ENCODE measurements at regions not wholly inside any gene's neighbourhood (a gene's known extent, or its start where the extent isn't known, plus 50 kb on each side); places are given as distances from the start of the nearest gene placed in this dataset.

DNA sequence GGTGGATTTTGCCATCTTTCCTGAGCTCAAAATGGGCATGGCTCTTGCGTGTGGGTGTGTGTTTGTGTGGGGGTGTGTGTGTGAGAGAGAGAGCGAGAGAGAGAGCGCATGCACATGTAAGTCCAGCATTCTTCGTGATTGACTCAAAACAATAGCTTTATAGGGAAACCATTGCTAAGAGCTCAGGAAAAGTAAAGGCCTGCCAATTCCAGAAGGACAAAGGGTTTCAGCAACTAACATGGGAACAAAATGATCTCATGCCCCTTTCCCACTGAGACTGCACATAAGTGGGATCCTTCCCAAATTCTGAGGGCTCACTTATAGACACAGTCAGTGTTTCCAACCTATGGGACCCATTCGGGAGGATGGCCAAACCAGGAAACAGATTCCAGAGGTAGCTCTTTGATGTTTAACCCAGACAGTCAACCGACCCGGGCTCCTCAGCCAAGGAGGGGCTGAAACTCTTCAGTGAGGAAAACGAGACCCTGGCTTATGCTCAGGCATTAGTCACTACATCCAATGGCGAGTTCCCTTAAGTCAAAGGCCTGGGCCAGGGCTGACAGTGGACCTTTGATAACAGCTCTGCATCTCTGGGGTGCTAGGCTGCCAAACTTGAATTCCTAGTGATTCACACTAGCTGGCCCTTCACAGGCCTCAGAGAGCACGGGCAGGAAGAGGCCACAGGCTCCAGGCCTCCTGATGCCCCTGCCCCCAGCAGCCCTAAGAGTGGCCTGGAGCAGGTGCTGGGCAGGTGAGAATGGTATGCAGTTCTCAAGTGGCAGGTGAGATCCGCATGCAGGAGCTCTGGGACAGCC is 305.0 kb upstream of the C2CD4B start:
- TF ChIP-seq, protein P1, sequence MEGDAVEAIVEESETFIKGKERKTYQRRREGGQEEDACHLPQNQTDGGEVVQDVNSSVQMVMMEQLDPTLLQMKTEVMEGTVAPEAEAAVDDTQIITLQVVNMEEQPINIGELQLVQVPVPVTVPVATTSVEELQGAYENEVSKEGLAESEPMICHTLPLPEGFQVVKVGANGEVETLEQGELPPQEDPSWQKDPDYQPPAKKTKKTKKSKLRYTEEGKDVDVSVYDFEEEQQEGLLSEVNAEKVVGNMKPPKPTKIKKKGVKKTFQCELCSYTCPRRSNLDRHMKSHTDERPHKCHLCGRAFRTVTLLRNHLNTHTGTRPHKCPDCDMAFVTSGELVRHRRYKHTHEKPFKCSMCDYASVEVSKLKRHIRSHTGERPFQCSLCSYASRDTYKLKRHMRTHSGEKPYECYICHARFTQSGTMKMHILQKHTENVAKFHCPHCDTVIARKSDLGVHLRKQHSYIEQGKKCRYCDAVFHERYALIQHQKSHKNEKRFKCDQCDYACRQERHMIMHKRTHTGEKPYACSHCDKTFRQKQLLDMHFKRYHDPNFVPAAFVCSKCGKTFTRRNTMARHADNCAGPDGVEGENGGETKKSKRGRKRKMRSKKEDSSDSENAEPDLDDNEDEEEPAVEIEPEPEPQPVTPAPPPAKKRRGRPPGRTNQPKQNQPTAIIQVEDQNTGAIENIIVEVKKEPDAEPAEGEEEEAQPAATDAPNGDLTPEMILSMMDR (IDR thresholded peaks at IDR 0.05): no peak
- TF ChIP-seq EZH2 (IDR thresholded peaks at IDR 0.05; ENCODE audit: borderline replicate concordance, insufficient read depth, low read depth, low read length, poor library complexity, severe bottlenecking): no peak

Measured in B cell (primary cell).